Naive thymus-derived CD8-positive, alpha-beta T cell (primary cell): ENCODE measurements at regions not wholly inside any gene's neighbourhood (a gene's known extent, or its start where the extent isn't known, plus 50 kb on each side); places are given as distances from the start of the nearest gene placed in this dataset.

ENCODE experiments used
- ATAC-seq, 2 donors: fragments of 150-1000 bp; cut with Tn5 transposase in 1 of 2; sonication (Bioruptor Pico), chemical (Tn5 transposase) in 1 of 2; 1 replicate in 1 of 2; 2 replicates in 1 of 2; pipeline ENCODE4 v1.10.0; 2021; ENCODE audit warnings: mild to moderate bottlenecking in 2 of 2, moderate library complexity in 2 of 2
- POLR2A ChIA-PET: fragments of 350-600 bp; sonication (Branson Sonifier 250); formaldehyde crosslinking; loops from one replicate; lab custom pipeline; 2021; ENCODE audit warnings: antibody characterized with exemption; lab: Charles Lee
- DNase-seq, 10 donors: peaks; one replicate each; pipeline versions ENCODE4 v3.0.0 to v3.0.0-alpha.2; 2020 to 2022
- H3K27ac Mint-ChIP-seq, 10 donors: one replicate each; pipeline ENCODE4 v1.8.0; 2020 to 2022; ENCODE audit warnings: mild to moderate bottlenecking in 10 of 10, mixed read lengths in 10 of 10, moderate library complexity in 4 of 10, inconsistent platforms in 1 of 10
- H3K27me3 Mint-ChIP-seq, 5 donors: one replicate each; pipeline ENCODE4 v1.8.0; 2021 to 2022; ENCODE audit warnings: mixed read lengths in 5 of 5
- H3K36me3 Mint-ChIP-seq, 3 donors: one replicate each; pipeline ENCODE4 v1.8.0; 2020 to 2022; ENCODE audit warnings: mixed read lengths in 3 of 3, mild to moderate bottlenecking in 2 of 3, inconsistent platforms in 1 of 3
- H3K4me1 Mint-ChIP-seq, 4 donors: one replicate each; pipeline ENCODE4 v1.8.0; 2021 to 2022; ENCODE audit warnings: mixed read lengths in 4 of 4
- H3K4me3 Mint-ChIP-seq, 10 donors: one replicate each; pipeline ENCODE4 v1.8.0; 2020 to 2022; ENCODE audit warnings: mild to moderate bottlenecking in 10 of 10, mixed read lengths in 10 of 10, moderate library complexity in 6 of 10, inconsistent platforms in 1 of 10
- H3K9me3 Mint-ChIP-seq, 9 donors: one replicate each; pipeline ENCODE4 v1.8.0; 2020 to 2022; ENCODE audit warnings: mixed read lengths in 9 of 9, mild to moderate bottlenecking in 3 of 9, inconsistent platforms in 1 of 9, moderate library complexity in 1 of 9

DNA sequence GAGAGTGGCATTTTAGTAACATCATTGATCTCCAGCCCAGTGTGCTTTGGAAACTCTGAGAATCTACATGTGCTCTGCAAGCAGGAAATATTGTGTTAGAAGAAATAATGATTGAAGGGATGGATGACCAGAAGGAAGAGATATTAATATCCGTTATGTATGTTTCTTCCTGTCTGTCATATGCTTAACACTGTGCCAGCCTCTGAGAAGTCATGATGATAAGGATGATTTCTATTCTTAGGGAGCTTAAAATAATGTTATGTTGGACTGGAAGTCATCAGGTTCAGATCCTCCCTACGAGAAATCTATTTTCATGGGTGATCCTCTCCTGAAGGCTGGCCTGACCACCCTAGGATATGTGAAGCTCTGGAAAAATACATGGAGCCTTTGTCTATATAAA lies 192.4 kb upstream of the GORAB start:
- Mint-ChIP-seq H3K9me3 (no peaks in the 10 kb centered on the region), H3K36me3 (no peaks in the 10 kb centered on the region), H3K27me3 (peaks cover 2 to 12% (median 5%) of the 10 kb centered on the region in 5 donors), H3K4me1 (no peaks in the 10 kb centered on the region), H3K4me3 (no peak overlapping the region), H3K27ac (peak overlapping the region in 1 of 10 donors; percentile 32)
- POLR2A ChIA-PET: no interaction called here
- no peak for DNase-seq
- no peak for ATAC-seq

DNA sequence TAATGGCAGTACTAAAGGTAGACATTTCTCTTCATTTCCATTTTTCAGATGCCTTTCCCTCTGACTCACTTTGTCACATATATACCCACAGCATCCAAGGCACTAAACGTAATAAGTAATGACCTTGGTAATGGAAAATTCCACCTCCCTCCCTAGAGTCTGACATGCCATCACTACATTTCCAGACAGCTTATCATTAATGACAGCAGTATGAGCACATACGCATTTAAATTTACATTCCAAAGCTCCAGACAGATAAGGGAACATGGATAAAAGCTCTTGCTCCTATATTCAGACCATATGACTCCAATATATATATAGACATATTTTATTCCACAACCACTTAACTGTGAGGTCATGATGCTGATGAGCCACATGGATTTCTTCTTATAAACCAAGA lies 191.7 kb upstream of the GORAB start:
- peaks cover 5 to 15% (median 6%) of the 10 kb centered on the region in 5 donors for H3K27me3 Mint-ChIP-seq
- no peaks in the 10 kb centered on the region for H3K36me3 Mint-ChIP-seq
- no peaks in the 10 kb centered on the region for H3K9me3 Mint-ChIP-seq
- POLR2A ChIA-PET: no interaction called here
- DNase-seq (no peak), ATAC-seq (no peak)
- no peak overlapping the region for H3K27ac Mint-ChIP-seq
- no peak overlapping the region for H3K4me3 Mint-ChIP-seq
- no peaks in the 10 kb centered on the region for H3K4me1 Mint-ChIP-seq

DNA sequence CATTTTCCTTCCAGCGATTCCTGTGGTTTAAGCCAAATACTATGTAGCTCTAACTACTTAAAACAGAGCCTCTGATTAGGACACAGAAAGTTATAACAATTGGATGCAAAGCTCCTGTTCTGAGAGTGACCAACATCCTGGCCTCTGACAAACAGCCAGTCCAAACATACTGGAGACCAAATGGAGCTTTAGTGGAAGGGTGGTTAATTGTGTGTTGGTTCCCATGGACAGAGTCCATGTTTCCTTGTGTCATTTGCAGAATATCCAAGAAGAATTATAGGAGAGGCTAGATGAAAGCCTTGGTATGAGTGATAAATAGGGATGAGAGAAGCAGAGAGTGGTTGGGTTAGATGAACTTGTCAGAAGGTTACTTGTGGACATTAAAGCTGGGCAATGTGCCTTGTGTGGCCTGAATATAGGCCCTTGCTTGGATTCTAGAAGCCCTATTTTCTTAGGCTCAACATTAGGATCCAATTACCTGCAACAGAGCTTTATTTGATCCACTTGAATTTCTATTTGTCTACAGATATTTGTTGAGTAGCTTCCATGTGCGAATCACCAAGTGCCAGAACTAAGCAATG lies 180.5 kb upstream of the GORAB start:
- Mint-ChIP-seq H3K27me3 (peaks cover 2 to 12% (median 10%) of the 10 kb centered on the region in 5 donors), H3K4me1 (no peaks in the 10 kb centered on the region), H3K36me3 (no peaks in the 10 kb centered on the region), H3K4me3 (no peak overlapping the region), H3K9me3 (peaks cover 0 to 2% (median 0%) of the 10 kb centered on the region in 9 donors), H3K27ac (no peak overlapping the region)
- POLR2A ChIA-PET: no interaction called here
- no peak for ATAC-seq
- DNase-seq: no peak

DNA sequence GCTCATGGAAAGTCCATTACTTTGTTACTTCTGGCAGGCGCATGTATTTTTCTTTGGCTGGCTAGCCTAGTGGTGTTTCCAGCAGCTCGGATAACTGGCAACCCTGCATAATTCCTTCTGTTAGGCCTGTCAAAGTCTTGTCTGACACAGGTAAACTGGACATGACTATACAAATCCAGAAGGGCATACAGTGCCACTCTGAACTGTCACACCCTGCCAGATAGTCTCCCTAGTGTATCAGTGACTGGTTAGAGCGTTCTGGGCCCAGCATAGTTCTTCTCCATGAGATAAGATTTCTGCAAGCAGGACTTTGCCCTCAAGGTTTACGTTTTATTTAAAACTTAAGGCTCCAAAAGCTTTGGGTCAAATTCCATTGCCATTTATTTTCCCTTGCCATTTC lies 177.7 kb upstream of the GORAB start:
- Mint-ChIP-seq H3K9me3 (peaks cover 0 to 13% (median 4%) of the 10 kb centered on the region in 9 donors), H3K27ac (no peak overlapping the region), H3K4me1 (no peaks in the 10 kb centered on the region), H3K36me3 (no peaks in the 10 kb centered on the region), H3K27me3 (peaks cover under 1 to 12% (median 3%) of the 10 kb centered on the region in 5 donors), H3K4me3 (no peak overlapping the region)
- DNase-seq: no peak
- no peak for ATAC-seq
- POLR2A ChIA-PET: no interaction called here

DNA sequence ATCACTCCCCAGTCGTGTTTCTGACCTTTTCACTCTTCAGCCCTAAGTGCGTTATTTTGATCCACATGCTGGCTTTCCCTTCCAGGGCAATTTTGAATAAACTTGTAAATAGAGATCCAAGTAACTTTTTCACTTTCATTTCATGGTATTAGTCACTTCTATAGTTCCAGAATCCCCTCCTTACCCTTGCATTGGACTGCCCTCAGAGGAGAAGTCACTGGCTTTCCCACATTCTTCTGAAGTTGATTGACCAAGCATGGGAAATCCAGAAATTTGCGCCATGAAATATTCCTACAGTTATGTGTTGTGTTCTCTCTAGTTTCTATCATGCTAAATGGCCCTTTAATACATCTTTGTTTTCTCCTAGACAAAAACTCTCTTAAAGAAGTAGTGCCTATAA lies 177.3 kb upstream of the GORAB start:
- ATAC-seq (no peak), DNase-seq (no peak)
- Mint-ChIP-seq H3K27me3 (peaks cover 0 to 10% (median 0%) of the 10 kb centered on the region in 5 donors), H3K27ac (no peak overlapping the region), H3K4me3 (no peak overlapping the region), H3K9me3 (peaks cover 0 to 18% (median 6%) of the 10 kb centered on the region in 9 donors), H3K36me3 (no peaks in the 10 kb centered on the region), H3K4me1 (no peaks in the 10 kb centered on the region)
- POLR2A ChIA-PET: no interaction called here

DNA sequence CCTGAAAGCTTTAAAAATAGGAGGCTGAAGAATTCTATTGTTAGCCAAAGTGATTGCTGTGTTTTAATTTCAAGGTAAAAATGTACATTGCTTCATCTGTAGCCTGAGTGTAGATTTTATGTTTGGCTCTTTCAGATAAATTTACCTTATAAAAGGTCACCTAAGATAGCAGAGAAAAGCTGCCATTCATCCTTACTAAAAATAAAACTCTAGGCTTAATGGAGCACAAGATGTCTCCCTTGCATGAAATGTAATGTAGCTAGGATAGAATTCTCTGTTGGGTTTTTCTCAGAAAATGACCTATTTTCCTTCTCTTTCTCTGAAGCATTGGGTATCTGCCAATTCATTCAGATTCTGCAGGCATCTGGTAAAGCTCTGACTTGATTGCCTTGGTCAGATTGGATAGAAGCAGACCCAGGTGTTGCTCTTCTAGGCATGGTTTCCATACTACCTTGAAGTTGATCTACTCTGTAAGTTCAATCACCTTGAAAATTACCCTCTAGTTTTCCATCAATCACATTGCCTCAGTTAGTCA lies 176.6 kb upstream of the GORAB start:
- H3K4me1 Mint-ChIP-seq: no peaks in the 10 kb centered on the region
- no peaks in the 10 kb centered on the region for H3K36me3 Mint-ChIP-seq
- peaks cover 0 to 10% (median 0%) of the 10 kb centered on the region in 5 donors for H3K27me3 Mint-ChIP-seq
- ATAC-seq: no peak
- no peak overlapping the region for H3K4me3 Mint-ChIP-seq
- H3K9me3 Mint-ChIP-seq: peaks cover 0 to 23% (median 9%) of the 10 kb centered on the region in 9 donors
- DNase-seq: no peak
- POLR2A ChIA-PET: no interaction called here
- no peak overlapping the region for H3K27ac Mint-ChIP-seq

DNA sequence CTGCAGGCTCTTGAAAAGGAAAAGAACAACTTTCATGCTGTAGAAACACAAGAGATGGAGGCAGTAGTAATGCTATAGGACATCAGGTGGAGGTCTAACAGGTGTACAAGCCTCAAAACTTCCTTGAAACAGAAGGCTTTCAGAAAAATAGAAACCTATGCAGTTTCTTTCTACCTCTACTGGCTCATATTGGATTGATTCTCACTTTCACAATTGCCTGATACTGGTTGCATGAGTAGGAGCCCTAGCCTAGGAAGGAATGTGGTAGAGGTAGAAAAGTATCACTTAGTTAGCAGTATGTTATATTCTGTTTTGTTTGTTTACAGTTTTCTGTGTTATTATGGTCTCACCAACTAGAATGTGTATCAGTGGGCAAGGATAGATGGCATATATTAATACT lies 175.4 kb upstream of the GORAB start:
- Mint-ChIP-seq H3K4me3 (no peak overlapping the region), H3K9me3 (peaks cover 0 to 23% (median 9%) of the 10 kb centered on the region in 9 donors), H3K27me3 (peaks cover 0 to 10% (median 0%) of the 10 kb centered on the region in 5 donors), H3K27ac (no peak overlapping the region), H3K4me1 (no peaks in the 10 kb centered on the region), H3K36me3 (no peaks in the 10 kb centered on the region)
- no peak for ATAC-seq
- POLR2A ChIA-PET: no interaction called here
- no peak for DNase-seq

DNA sequence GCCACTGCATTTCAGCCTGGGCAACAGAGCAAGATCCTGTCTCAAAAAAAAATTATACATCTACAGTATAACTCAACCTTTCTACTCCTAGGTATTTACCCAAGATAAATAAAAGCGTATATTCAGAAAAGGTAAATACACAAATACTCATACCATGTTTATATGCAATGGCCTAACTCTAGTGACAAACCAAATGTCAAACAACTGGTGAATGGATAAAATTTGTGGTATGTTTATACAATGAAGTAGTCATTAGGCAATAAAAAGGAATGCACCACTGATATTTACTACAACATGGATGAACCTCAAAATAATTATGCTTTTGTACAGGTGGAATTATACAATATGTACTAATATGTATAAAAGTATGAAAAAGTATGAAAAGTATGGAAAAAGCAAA lies 174.2 kb upstream of the GORAB start:
- Mint-ChIP-seq H3K4me3 (no peak overlapping the region), H3K27ac (no peak overlapping the region), H3K9me3 (peaks cover 0 to 27% (median 9%) of the 10 kb centered on the region in 9 donors), H3K4me1 (no peaks in the 10 kb centered on the region), H3K36me3 (peaks cover 0 to 3% (median 0%) of the 10 kb centered on the region in 3 donors), H3K27me3 (peaks cover 0 to 10% (median 0%) of the 10 kb centered on the region in 5 donors)
- POLR2A ChIA-PET: no interaction called here
- DNase-seq: no peak
- no peak for ATAC-seq

DNA sequence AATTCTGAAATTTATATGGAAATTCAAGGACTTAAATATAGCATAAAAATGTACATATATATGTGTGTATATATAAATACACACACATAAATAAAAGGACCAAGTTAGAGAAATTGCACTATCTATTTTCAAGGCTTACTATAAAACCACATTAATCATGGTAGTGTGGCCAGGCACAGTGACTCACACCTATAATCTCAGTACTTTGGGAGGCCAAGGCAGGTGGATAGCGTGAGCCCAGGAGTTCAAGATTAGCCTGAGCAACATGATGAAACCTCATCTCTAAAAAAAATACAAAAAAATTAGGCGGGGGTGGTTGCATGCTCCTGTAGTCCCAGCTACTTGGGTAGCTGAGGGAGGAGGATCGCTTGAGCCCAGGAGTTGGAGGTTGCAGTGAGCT lies 171.4 kb upstream of the GORAB start:
- H3K4me3 Mint-ChIP-seq: no peak overlapping the region
- POLR2A ChIA-PET: no interaction called here
- H3K9me3 Mint-ChIP-seq: peaks cover 0 to 39% (median 17%) of the 10 kb centered on the region in 9 donors
- no peaks in the 10 kb centered on the region for H3K4me1 Mint-ChIP-seq
- DNase-seq (no peak), ATAC-seq (no peak)
- peaks cover 0 to 8% (median 0%) of the 10 kb centered on the region in 3 donors for H3K36me3 Mint-ChIP-seq
- H3K27me3 Mint-ChIP-seq: peaks cover 0 to 2% (median 0%) of the 10 kb centered on the region in 5 donors
- no peak overlapping the region for H3K27ac Mint-ChIP-seq

DNA sequence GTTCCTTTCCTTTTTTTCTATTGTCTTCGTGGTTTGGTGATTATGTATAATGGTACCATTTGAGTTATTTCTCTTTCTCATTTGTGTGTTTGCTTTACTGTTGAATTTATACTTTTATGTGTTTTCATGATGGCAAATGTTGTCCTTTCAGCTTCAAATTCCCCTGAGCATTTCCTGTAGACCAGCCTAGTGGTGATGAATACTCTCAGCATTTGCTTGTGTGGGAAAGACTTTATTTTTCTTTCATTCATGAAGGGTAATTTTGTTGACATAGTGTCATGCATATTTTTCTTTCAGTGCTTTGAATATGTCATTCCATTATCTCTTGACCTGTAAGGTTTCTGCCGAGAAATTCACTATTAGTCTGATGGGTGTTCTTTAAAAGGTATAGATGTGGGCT lies 166.6 kb upstream of the GORAB start:
- no peak overlapping the region for H3K27ac Mint-ChIP-seq
- no peak overlapping the region for H3K4me3 Mint-ChIP-seq
- H3K36me3 Mint-ChIP-seq: peaks cover 0 to 20% (median 4%) of the 10 kb centered on the region in 3 donors
- peaks cover 2 to 38% (median 15%) of the 10 kb centered on the region in 9 donors for H3K9me3 Mint-ChIP-seq
- peaks cover 4 to 31% (median 13%) of the 10 kb centered on the region in 5 donors for H3K27me3 Mint-ChIP-seq
- POLR2A ChIA-PET: no interaction called here
- no peaks in the 10 kb centered on the region for H3K4me1 Mint-ChIP-seq
- no peak for ATAC-seq
- DNase-seq: no peak

DNA sequence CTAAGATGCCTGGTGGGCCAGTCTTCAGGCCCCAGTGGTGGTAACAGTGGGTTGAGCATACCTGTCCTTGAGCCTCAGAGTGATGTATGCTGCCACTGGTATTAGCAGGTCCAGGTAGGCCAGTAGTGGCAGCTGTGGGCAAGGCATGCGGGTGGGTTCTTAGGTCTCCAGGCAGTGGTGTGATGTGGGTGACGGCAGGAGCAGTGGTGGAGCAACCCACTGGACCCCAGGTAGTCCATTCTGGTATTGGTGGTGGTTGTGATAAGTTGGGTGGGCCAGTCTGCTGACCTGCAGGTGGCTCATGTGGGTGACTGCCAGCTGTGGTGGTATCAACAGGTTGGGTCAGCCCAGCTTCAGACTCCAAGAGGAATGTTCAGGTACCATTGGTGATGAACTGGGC lies 165.0 kb upstream of the GORAB start:
- no peak for DNase-seq

DNA sequence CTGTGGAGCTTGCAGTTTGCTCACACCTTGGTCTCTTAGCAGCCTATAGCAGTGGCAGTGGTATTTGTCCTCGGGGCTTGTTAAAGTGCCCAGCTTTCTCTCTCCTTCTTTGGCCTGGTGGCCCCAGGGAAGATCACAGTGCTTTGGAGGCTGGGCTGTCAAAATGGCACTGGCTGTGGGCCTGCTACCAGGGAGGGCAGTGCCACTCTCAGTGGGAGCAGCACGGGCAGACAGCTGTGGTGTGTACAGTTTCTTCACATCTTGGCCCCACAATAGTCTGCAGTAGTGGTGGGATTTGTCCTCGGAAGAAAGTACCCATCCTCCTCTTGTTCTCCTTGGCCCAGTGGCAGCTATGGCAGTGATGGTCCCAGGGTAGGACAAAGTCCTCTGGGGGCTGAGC lies 164.4 kb upstream of the GORAB start:
- Mint-ChIP-seq H3K36me3 (peaks cover 0 to 19% (median 4%) of the 10 kb centered on the region in 3 donors), H3K27me3 (peaks cover 4 to 31% (median 13%) of the 10 kb centered on the region in 5 donors), H3K4me3 (no peak overlapping the region), H3K4me1 (no peaks in the 10 kb centered on the region), H3K9me3 (peaks cover under 1 to 32% (median 10%) of the 10 kb centered on the region in 9 donors), H3K27ac (no peak overlapping the region)
- POLR2A ChIA-PET: no interaction called here
- DNase-seq: no peak
- ATAC-seq: no peak

More for the DNA sequence above, 165.0 kb upstream of the GORAB start:
- POLR2A ChIA-PET: no interaction called here
- peaks cover 4 to 31% (median 13%) of the 10 kb centered on the region in 5 donors for H3K27me3 Mint-ChIP-seq
- no peak overlapping the region for H3K27ac Mint-ChIP-seq
- ATAC-seq: no peak
- no peak overlapping the region for H3K4me3 Mint-ChIP-seq
- peaks cover 2 to 38% (median 15%) of the 10 kb centered on the region in 9 donors for H3K9me3 Mint-ChIP-seq
- peaks cover 0 to 20% (median 4%) of the 10 kb centered on the region in 3 donors for H3K36me3 Mint-ChIP-seq
- no peaks in the 10 kb centered on the region for H3K4me1 Mint-ChIP-seq

DNA sequence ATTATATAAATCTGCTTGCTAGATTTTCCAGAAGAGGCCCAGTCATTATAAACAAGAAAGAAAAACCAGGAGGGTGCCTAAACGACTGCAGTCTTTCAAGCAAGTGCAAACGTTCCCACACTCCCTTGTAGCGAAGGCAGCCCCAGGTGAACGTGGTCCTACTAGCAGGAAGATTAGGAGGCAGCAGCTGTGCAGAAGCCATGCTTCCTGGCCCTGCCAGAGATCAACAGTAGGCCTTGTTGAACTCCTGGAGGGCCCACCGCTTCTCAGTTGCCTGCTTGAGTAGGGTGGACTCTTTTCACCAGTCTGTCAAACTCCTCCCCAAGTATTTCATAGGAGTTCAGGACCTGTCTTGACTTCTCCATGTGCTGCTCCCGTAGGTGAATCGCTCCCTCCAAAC lies 163.0 kb upstream of the GORAB start:
- Mint-ChIP-seq H3K27ac (peak overlapping the region in 1 of 10 donors; percentile 15), H3K4me3 (no peak overlapping the region), H3K36me3 (peaks cover 0 to 13% (median 4%) of the 10 kb centered on the region in 3 donors), H3K9me3 (peaks cover 0 to 26% (median 9%) of the 10 kb centered on the region in 9 donors), H3K4me1 (no peaks in the 10 kb centered on the region), H3K27me3 (peaks cover 8 to 31% (median 13%) of the 10 kb centered on the region in 5 donors)
- ATAC-seq: no peak
- no peak for DNase-seq
- POLR2A ChIA-PET: no interaction called here
